OCI-LY1 (cell line): ENCODE measurements at regions not wholly inside any gene's neighbourhood (a gene's known extent, or its start where the extent isn't known, plus 50 kb on each side); places are given as distances from the start of the nearest gene placed in this dataset.

ENCODE experiments used
- CTCF ChIP-seq: fragments of 200-600 bp; sonication (generic), shearing (Covaris generic); IDR thresholded peaks from 2 replicates; pipeline ENCODE4 v1.5.1; 2017; ENCODE audit warnings: mild to moderate bottlenecking, antibody characterized with exemption, low read length, moderate library complexity, mixed read lengths
- EZH2 ChIP-seq: fragments of 200-600 bp; sonication (generic), shearing (Covaris generic); IDR thresholded peaks from 2 replicates; pipeline ENCODE4 v1.8.0; 2017; ENCODE audit warnings: borderline replicate concordance, mixed run types, mild to moderate bottlenecking, antibody characterized with exemption, low read length, moderate library complexity, mixed read lengths

DNA sequence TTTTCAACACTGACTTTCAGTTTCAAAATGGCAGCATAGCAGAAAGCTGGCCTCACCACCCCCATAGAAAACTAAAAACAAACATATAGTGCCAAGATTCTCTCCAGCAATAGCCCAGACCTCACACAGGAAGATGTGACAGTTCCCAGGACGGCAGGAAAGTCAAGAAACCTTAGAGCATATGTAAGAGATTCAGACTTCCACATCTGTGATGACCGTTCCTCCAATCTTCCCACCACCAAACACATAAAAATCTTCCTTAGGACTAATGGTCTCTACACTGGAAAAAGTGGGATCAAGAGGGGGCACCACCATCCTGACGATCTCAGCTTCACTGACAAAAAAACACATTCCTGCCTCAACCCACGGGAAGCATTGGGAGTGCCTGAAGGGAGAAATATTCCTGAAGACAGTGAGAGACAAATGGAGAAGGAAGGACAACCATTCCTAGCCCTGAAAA lies 134.1 kb upstream of the CPXCR1 start:
- no peak for TF ChIP-seq CTCF
- no peak for TF ChIP-seq EZH2
